HG02981 (cell line): ENCODE measurements at regions not wholly inside any gene's neighbourhood (a gene's known extent, or its start where the extent isn't known, plus 50 kb on each side); places are given as distances from the start of the nearest gene placed in this dataset.

ENCODE experiments used
- ATAC-seq: cut with Tn5 transposase; IDR thresholded peaks from one replicate; pipeline ENCODE4 v1.9.1; 2021; ENCODE audit warnings: mild to moderate bottlenecking, moderate library complexity; ENCODE audit not compliant: unreplicated experiment

DNA sequence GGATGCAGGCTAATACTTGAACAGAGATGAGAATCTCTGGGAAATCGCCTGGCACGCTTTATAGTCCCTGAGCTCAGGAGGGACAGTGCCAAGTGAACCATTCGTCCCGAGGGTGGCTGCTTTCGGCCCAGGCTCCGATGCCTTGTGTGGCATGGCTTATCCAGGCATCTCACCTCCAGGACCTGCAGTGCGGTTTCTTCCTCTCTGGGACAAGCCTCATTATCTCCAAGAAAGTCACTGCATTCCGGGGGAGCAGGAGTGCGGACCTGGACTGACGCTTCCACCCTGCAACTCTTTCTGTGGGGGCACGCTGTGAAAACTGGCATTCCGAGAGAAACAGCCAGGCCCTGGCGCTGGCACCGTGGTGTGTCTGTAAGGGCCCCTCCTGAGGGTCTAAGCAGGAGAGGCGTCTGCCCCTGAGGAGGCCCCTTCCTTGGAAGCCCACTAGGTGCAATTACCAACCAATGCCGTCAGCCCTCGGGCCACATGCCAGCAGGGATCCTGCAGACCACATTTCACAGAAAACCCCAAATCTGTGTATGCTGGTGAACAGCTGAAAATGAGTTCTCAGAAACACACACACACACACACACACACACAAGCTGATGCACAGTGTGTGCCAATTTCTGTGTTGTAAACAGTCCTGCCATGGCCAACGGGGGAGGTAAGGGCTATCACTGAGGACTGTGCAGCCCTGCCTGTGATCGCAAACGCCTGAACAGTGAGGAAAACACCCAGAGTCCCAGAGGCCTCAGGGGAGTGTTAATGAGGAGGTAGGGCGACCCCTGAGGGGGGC is 351.9 kb upstream of the SALL3 start:
- no peak for ATAC-seq

DNA sequence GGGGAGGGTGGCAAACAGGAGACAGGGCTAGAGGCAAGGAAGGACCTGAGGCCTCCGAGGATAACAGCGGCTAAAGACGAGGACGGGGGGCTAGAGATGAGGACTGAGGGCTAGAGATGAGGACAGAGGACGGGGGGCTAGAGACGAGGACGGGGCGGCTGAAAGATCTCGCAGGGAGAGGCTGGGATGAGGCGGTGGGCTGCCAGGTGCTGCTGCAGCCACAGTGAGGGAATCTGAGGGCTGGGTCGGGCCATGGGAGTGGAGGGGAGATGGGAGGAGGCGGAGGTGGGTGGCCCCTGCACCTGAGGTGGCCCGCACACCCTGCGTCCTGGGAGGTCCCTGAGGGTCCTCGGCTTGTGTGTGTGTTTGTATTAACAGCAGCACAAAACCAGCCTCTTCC is 350.2 kb upstream of the SALL3 start:
- ATAC-seq: no peak

DNA sequence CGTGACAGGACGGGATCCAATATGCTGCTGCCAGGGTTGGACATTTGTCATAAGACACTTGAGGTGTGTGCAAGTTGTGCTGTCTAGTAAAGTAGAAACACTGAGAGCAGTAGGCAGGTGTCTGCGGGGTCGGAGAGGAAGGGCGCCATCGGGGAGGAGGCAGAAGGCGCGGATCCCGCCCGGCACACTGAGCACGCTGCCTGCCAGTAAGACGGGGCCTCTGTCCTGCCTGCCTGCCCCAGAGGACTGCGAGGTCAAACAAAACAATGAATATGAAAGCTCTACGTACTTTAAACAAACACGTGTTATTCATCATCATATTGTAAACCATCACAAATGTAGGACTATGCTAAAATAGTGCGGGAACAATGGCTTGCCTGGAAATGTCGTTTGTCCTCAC is 349.3 kb upstream of the SALL3 start:
- ATAC-seq: no peak

DNA sequence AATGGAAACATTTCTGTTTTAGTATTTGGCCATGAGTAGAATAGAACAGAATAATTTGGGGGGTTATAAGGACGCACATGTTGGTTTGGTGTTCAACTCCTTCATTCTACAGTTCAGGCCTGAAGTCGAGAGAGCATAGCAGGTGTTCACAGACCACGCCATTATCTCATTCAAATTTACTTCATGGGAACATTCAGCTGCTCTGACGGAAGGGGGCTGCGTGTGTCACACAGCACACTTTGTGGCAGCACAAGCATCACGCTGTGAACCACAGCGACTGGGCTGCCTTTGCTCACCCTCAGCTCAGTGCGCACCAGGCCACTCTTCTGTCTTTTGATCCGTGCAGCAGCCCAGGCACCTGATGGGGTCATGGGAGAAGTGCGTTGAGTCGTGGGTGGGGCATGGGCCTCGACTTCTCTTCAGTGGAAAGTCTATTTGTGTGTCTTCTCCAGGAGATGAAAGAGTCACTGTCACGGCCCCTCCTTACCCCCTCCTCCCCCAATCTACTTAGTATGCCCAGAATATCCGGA is 348.6 kb upstream of the SALL3 start:
- no peak for ATAC-seq

DNA sequence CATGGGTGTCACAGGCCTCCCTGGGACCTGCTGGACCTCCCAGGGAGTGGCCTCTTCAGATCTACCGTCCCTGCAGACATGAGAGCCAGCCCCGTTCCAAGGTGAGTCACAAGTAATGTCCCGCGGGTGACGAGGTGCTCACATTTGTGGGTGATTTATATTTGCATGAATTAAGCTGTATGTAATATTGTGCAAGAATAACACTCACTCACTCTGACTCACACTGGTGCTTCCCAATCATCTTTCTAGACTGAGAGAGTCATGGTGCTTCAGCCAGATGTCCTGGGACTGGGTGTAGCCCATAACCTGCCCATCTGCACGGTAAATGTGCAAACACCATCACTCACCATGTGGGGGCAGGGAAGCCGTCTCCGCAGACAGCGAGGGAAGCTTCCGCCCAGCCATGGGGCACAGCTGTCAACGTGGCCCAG is 347.5 kb upstream of the SALL3 start:
- ATAC-seq: no peak

DNA sequence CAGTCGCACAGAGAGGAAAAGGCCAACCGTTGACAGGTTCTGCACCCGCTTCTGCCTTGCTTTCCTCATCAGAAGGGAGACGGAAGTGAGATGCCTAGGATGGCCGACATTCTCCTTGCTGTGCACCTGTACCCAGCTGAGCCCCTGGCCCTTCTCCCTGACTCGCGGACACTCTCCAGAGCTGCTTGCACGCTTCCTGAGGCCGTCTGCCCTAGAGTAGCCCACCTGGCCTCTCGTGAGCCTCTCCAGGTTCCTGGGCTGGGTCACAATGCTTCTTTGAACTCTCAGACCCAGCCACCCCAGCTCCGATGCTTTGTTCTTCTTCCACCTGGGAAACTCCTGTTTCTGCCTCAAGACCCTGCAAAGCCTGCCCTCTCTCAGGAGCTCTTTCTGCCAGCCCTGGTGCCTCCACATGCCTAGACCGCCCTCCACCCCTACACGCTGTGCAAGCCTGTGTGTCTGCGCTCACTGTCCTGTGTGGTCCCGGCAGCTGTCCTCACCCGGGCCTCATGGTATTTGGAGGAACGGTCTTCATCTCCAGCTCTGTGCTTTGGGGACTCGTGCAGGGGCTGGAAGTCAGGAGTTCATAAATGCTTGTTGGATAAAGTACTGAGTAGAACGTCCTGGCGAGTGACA is 345.4 kb upstream of the SALL3 start:
- no peak for ATAC-seq

DNA sequence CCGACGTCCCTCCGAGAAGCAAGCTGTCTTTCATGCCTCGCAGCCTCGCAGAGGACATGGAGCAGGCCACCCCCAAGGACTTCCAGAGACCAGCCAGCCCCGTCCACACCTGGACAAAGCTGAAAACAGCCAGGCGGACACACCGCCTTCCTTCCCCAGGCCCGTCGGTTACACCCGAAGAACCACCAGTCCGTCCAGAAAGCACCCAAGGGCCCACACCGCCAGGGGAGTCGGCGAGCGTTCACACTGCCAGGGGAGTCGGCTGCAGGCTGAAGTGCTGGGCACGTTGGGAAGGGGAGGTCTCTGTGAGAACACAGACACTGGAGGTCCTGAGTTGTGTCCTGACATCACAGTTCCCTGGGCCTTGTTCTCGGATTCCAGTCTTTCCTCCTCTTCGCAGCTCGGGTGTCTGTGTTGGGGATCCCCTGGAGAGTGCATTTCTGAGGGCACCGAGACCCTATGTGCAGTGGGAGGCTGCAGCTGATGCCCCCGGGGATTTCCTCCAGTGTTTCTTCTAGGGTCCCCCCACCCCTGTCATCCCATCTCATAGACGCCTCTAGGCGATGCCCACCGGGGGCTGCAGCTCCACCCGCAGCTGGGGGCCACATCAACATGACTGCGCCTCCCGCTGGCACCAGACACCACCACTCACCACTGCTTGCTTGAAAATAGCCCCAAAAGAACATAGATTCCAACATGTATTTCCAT is 344.4 kb upstream of the SALL3 start:
- no peak for ATAC-seq

DNA sequence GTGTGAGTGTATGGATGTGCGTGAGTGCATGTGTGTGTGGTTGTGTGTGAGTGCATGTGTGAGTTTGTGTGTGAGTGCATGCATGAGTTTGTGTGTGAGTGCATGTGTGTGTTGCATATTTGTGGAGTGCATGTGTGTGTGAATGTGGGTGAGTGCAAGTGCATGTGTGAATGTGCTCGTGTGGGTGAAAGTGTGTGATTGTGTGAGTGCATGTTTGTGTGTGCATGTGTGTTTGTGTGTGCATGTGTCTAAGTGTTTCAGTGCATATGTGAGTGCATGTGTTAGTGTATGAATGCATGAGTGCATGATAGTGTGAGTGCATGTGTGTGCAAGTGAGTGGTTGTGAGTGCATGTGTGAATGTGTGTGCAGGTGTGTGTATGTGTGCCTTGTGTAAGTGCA is 343.4 kb upstream of the SALL3 start:
- ATAC-seq: no peak

DNA sequence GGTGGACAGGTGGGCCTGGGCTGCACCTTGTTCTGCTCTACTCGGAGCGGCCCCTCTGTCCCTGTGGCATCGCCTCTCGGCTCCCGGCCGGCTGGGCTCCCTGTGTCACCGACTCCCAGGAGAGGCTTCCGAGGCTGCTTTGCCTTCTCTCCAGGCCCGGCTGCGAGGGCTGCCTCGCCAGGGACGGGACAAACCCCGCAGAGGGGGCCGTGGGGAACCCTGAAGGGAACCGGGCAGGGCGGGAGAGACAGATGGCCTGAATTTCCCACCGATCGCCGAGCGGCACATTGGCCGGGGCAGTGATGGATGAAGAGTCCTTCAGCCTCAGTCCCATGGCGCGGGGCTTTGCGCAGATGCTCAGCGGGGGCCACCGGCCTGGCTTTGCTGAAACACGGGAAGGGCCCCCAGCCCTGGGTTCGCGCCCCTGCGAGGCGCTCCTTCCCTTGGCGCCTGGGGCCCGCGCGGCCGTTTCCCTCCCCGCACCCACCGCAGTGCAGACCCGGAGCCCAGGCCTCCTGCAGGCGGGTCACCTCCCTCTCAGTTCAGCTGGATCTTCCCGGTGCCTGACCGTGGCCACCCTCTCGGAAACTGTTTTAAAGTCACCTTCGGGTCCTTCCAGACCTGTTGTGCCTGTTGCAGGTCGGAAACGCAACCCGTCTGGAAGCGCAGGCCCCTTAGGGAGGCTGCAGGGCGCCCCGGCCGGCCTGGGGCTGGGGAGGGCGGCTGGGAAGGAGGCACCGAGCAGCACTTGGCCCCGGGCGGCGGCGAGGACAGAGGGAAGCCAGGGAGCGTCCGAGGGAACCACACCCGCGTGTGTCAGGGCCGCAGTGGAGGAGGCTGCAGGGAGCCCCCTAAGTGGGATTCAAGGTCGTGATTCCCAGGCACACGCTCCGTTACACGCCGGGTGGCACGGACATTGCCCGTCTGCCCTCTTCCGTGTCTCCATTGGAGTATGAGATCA is 341.9 kb upstream of the SALL3 start:
- no peak for ATAC-seq

DNA sequence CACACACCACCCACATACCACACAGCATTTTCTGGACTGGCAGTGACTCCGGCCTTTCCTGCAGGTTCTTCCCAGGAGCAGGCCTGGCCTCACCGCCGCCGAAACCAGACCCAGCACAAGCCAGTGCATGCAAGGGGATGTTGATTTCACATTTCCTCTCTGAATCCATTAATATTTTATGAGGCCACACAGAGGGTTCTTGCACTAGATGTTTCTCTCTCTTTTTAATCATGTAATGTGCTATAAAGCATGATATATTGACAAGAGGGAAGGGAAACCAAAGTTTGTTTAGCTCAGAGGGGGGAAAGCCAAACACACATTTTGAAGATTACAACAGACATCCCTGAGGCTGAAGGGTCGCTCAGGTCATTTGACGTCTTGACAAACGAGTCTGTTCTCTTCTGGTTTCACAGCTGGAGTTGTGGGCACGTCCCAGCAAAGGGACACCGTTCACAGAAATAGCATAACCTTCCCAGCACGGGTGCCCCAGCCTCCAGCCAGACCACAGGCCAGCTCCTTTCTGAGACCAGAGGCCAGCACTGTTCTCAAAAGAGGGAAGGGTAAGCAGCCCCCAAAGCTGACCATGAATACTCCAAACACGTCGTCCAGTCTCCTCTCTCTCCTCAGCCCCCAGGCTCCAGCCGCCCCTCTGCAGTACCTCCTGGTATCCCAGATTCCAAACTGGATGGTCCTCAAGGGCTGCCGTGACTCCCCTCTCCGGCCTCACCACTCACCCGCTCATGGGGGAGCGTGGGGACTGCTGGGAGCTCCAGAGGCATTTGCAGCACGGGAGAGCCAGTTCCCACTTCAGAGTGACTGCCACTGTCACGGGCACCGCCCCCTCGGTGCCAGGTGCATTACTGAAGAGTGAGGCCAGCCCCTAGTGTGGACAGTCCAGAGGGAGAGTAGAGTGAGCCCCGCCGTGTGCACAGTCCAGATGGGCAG is 340.3 kb upstream of the SALL3 start:
- ATAC-seq: no peak

DNA sequence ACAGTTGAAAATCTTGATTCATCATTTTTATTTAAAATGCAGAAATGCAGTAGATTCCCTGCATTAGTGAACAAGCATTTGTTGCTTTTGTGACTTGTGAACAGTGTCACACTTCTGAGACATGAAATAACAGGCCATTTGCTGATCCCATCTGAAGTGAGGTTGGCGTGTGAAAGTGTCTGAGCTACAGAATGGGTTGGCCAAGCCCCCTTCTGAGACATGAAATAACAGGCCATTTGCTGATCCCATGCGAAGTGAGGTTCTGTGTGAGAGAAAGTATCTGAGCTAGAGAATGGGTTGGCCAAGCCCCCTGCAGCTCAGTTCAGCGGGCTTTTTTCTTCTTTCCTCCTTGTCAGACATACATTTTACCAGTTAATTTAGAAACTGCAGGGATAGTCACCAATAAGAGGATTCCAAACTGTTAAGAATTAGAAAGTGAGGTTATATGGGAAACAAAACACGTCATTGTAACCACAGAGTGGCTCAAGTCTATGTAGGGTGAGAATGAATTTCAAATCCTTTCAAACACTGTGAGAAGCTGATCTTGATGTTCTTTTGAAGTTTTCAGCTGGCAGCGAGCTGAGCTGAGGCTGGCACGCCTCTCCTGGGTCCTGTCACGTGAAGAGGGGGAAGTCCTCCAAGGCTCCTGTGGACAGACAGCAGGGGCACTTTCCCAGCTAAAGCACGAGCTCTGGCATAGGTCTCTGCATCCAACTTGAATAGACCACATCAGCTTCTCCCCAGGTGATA is 339.2 kb upstream of the SALL3 start:
- no peak for ATAC-seq

DNA sequence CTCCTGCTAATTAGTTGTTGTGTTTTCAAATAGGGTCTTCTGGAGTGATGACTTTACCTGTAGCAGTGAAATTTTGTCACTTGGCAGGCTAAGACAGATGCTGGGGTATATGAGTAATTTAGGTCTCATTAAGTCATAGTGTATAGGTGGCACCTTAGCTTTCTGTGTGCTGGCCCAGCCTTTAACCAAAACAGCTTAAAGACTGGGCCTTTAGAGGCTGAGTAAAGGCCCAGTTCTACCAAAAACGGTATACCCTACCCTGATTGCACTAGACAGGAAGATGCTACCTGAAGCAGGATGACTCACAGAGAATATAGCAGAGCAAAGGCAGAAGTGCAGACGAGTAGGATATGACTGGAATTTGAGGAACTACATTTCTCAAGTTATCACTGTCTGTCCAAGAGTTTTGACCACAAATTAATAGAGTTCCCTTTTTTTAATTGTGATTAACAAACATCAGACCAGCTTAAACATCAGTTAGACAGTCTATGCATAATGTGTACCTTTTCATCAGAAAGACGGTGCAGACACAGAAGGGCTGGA is 337.9 kb upstream of the SALL3 start:
- ATAC-seq: no peak

DNA sequence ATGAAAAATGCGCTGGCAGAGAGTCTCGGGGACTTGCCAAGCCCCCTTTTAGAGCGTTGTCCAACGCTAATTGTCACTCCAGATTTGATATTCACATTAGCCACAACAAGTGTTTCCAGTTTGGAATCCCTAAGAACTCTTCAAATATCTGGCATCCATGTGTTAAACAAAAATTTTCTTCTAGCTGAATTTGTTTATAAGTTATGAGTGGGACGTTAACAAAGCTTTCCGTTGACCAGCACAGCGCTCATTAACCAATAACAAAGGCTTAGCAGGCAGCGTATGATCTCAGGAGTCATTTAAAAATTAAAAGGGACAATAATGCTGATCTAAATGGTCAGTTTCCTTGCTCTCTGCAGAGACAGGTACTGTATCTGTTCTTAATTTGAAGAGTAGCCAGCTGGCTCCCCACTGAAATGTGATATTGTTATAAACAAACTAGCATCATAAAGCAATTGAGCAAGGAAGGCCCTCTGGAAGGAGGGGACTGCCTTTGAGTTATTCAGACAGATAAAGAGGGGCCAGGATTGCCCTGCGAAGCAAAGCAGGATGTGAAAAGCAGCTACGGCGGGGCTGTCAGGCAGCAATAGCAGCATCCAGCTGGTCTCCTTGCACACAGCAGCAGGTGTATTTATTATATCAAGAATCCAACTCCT is 337.2 kb upstream of the SALL3 start:
- no peak for ATAC-seq

DNA sequence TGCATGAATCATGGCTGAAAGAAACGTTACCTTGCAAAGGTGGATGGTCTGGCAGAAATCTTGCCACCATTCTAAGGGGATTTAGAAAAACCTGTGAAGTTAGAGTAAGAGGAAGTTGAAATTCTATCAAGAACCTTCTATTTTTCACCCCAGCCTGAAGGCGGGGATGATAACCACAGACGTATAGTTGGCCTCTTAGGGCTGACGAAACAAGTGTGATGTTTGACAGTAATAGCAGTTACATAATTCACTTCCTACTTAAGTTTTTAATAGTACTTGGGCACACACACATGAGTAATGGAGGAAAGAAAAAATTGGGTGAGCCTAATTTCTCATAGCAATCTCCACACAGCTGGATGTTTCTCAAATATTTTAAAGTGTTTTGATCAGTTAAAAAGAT is 336.6 kb upstream of the SALL3 start:
- no peak for ATAC-seq

DNA sequence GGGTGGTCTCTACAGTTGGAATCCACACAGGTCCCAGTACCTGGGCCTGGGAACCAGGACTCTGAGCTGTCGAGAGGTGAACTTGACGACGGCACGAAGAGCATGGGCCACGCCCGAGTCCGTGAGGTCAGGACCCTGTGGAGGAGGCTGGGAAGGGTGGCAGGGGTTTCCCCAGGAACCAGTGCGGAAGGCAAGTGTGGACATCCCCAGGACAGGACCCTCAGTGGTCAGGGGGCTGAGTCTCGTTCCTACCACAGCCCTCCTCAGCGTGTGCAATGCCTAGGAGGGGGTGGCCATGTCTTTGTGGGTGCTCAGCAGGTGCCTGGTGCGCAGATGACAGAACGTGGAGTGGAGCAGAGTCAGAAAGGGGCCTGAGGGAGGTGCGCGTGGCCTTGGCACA is 335.6 kb upstream of the SALL3 start:
- no peak for ATAC-seq

DNA sequence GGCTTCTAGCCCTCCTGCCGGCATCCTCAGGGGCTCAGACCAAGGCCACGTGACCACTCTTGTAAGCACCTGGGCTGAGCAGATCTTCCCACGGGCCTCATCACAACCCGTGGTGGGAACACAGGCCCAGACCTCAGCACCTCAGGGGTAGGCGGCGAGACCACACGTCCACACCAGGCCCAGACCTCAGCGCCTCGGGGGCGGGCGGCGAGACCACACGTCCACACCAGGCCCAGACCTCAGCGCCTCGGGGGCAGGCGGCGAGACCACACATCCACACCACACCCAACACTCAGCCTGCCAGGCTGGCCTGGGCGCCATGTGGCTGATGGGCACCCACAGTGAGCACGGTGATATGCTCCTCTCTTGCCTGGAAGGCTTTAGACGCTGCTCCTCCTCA is 334.4 kb upstream of the SALL3 start:
- no peak for ATAC-seq

DNA sequence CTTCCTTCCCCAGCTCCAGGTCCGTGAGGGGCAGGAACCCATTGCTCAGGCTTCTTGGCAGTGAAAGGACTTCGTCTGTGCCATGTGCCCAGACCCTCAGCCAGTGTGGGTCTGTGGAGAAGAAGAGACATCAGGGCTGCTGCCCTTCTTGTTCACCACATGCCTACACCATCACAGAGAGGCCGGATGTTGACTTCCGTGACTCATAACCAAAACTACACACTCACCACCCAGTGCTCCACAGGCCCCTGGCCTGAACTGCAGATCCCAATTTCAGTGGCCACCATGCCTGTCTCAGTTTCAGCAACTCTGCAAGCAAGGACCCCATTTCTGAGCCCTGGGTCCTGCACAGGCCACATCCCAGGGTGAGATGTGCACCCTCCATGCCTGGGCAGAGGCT is 332.6 kb upstream of the SALL3 start:
- ATAC-seq: no peak

DNA sequence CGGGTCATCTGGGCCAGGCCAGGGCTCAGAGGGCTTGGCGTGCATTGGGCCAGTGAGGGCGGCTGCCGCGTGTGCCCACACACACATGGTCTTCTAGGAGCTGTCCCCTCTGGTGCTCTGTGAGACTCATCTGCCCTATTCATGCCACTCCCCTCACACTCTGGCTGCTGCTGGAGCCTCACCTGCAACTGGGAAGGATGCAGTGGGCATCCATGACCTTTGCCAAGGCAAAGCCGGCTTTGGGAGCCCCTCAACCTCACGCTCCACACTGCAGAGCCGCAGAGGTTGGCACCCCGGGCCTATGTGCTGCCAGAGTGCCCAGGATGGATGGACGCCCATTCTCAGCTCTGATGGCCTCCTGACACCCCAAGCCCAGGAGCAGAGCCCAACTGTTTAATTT is 330.2 kb upstream of the SALL3 start:
- ATAC-seq: no peak
